Stomach (tissue), 8 donors: ENCODE measurements at regions not wholly inside any gene's neighbourhood (a gene's known extent, or its start where the extent isn't known, plus 50 kb on each side); places are given as distances from the start of the nearest gene placed in this dataset.

ENCODE experiments used
- DNase-seq, 2 donors: peaks; one replicate each; pipeline versions ENCODE4 v3.0.0 to v3.0.0-alpha.2; 2013 to 2019
- H3K27ac ChIP-seq, 5 donors: fragments of 200-600 bp in 4 of 5; sonication (generic) in 4 of 5; one replicate each; pipeline ENCODE4 v1.5.1; 2013 to 2019; ENCODE audit warnings: mild to moderate bottlenecking in 1 of 5, moderate library complexity in 1 of 5
- H3K27me3 ChIP-seq, 3 donors: fragments of 200-600 bp; sonication (generic); one replicate each; pipeline ENCODE4 v1.5.1; 2017 to 2019; ENCODE audit warnings: mixed run types in 1 of 3
- H3K36me3 ChIP-seq, 4 donors: fragments of 200-600 bp; sonication (generic); 1 replicate in 3 of 4; 2 replicates in 1 of 4; pipeline ENCODE4 v1.5.1; 2016 to 2019
- H3K4me1 ChIP-seq, 4 donors: fragments of 200-600 bp; sonication (generic); one replicate each; pipeline ENCODE4 v1.5.1; 2016 to 2019
- H3K4me3 ChIP-seq, 4 donors: fragments of 200-600 bp; sonication (generic) in 3 of 4; one replicate each; pipeline ENCODE4 v1.5.1; 2016 to 2019; ENCODE audit warnings: mild to moderate bottlenecking in 1 of 4
- H3K9me3 ChIP-seq, 4 donors: fragments of 200-600 bp; sonication (generic); one replicate each; pipeline ENCODE4 v1.5.1; 2016 to 2019
- EP300 ChIP-seq: sonication (generic); formaldehyde crosslinking; IDR thresholded peaks from one replicate; pipeline ENCODE4 v1.6.1; 2017; ENCODE audit warnings: antibody characterized with exemption
- POLR2A ChIP-seq, 4 donors: fragments of 450-650 bp; IDR thresholded peaks; one replicate each; pipeline ENCODE4 v1.6.1; 2016; ENCODE audit warnings: antibody characterized with exemption in 4 of 4, control low read depth in 2 of 4, mild to moderate bottlenecking in 1 of 4, moderate library complexity in 1 of 4
- POLR2AphosphoS5 ChIP-seq, 3 donors: sonication (generic); formaldehyde crosslinking; IDR thresholded peaks; one replicate each; pipeline ENCODE4 v1.6.1; 2016; ENCODE audit warnings: antibody characterized with exemption in 3 of 3
- WGBS, 5 donors: extraction: QIAGEN DNeasy Blood & Tissue Kit in 3 of 5; methylation state at CpG; one replicate each; pipeline versions ENCODE4 v1.1.5 to v1.1.7; 2013 to 2018; 5-methylcytosine and 5-hydroxymethylcytosine counted together
- intact Hi-C: fragments of 100-400 bp; cut with DNase I; formaldehyde crosslinking; loops from one replicate; pipeline ENCODE4 v1.15.1; 2023; ENCODE audit warnings: low total_unique reads
- TF ChIP-seq, protein P1 (sequence below), 7 experiments: fragments of 450-650 bp in 4 of 7; fragments of 200-600 bp in 3 of 7; sonication (generic) in 3 of 7; IDR thresholded peaks; one replicate each; pipeline ENCODE4 v1.5.1; 2016 to 2019; ENCODE audit warnings: antibody characterized with exemption in 7 of 7, control low read depth in 2 of 7, mild to moderate bottlenecking in 1 of 7
- donor health status: healthy with polysubstance abuse.
- donor health status: Bipolar disorder and iron deficiency.
- donor health status: healthy.

DNA sequence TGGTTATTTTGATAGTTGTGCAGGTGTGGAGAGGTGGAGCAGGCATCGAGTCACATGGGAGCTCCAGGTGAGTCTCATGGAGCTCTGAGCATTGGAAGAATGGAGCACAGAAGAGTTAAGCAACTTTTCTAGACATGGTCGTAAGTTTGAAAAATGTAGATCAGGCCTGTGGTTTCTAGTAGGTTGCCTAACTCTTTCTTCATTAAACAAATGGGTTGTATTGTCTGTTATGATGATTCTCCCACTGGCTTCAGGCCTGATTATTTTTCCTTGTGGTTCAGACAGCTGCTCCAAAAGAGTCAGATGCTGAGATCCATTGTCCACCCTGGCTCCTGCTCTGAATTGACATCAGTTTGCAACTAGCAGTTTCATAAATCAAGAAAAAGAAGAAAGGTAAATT lies 80.3 kb upstream of the RPS23 start:
- TF ChIP-seq EP300 = no peak
- Histone ChIP-seq H3K27me3 (no peaks in the 10 kb centered on the region), H3K27ac (peak overlapping the region in 3 of 5 donors; percentile 25 to 51 (median 40)), H3K9me3 (no peaks in the 10 kb centered on the region), H3K4me1 (peaks cover 0 to 14% (median 7%) of the 10 kb centered on the region in 4 donors), H3K4me3 (no peak overlapping the region), H3K36me3 (no peaks in the 10 kb centered on the region)
- WGBS, 5 donors = 79 to 93% (median 90%) methylated on average over 2 of the region's 2 CpGs
- intact Hi-C loops = loop anchor here (10.0 kb wide), 1 partner anchor 1076 kb away; no protein-coding TSS in a partner anchor
- DNase-seq = no peak

DNA sequence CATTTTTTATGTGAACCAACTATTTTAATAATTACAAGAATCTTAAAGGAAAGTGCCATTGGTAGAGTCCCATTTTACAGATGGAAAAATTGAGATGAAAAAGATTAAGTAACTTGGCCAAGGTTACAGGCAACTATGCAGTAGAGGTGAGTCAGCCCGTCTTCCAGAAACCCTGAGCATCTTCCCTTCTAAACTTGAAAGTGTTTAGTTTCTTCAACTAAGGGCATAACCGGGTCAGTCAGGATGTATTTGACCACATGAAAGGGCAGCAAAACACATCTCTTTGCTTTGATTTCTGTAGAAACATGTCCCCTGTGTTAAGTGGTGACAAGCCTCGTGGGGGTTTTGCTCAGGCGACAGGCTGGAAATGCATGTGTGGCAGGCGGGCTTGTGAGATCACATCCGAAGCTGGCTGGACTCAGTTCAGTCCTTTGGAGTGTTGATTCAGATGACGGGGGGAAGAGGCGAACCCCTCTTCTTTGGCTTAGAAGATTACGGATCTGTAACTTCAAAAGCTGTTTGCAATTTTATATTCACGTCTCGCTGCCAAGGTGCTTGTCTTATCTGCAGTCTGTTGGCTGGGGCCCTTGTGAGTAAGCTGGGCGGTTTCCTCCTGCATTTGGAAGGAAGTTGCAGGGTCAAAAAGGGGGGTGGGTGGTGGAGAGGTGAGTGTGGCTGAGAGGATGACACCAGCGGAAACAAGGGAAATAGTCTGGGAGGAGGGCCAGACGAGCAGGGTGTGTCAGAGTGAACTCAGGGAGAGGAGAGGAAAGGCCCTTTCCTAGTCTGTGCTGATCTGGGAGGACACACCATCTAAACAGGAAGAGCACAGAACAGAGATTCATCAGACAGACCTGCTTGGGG lies 78.9 kb upstream of the RPS23 start:
- Histone ChIP-seq H3K27ac (peak overlapping the region in 3 of 5 donors; percentile 40 to 51 (median 44)), H3K9me3 (no peaks in the 10 kb centered on the region), H3K27me3 (no peaks in the 10 kb centered on the region), H3K4me3 (no peak overlapping the region), H3K4me1 (peaks cover 0 to 14% (median 8%) of the 10 kb centered on the region in 4 donors), H3K36me3 (no peaks in the 10 kb centered on the region)
- intact Hi-C loops = loop anchor here (10.0 kb wide), 1 partner anchor 1078 kb away; no protein-coding TSS in a partner anchor
- TF ChIP-seq POLR2AphosphoS5 (IDR thresholded peaks at IDR 0.05) = peak in 2 of 3 donors; percentile 7 to 20
- TF ChIP-seq, protein P1, sequence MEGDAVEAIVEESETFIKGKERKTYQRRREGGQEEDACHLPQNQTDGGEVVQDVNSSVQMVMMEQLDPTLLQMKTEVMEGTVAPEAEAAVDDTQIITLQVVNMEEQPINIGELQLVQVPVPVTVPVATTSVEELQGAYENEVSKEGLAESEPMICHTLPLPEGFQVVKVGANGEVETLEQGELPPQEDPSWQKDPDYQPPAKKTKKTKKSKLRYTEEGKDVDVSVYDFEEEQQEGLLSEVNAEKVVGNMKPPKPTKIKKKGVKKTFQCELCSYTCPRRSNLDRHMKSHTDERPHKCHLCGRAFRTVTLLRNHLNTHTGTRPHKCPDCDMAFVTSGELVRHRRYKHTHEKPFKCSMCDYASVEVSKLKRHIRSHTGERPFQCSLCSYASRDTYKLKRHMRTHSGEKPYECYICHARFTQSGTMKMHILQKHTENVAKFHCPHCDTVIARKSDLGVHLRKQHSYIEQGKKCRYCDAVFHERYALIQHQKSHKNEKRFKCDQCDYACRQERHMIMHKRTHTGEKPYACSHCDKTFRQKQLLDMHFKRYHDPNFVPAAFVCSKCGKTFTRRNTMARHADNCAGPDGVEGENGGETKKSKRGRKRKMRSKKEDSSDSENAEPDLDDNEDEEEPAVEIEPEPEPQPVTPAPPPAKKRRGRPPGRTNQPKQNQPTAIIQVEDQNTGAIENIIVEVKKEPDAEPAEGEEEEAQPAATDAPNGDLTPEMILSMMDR (IDR thresholded peaks at IDR 0.05) = no peak
- TF ChIP-seq POLR2A (IDR thresholded peaks at IDR 0.05) = no peak
- DNase-seq = peak; percentile 39 to 86
- 13 to 24% (median 21%) methylated on average over 14 of the region's 14 CpGs for WGBS, 5 donors

DNA sequence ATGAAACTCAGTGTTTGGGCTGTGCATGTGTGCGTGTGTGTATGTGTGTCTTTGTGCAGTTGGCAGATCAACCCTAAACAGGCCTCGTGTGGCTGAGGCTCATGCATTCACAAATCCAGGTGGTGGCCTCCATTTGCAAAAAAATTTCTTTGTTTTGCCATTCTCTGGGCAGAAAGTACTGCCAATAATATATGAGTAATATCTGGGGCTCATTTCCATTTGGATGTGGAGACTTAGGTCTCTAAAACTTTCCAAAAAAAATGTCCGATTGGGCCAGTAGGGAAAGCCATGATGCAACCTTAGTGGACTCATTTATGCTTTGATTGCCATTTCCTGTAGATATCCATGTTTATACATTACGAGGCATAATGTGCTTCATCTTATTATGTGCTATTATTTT lies 77.9 kb upstream of the RPS23 start:
- Histone ChIP-seq H3K27ac (no peak overlapping the region), H3K9me3 (no peaks in the 10 kb centered on the region), H3K27me3 (no peaks in the 10 kb centered on the region), H3K4me1 (peaks cover 0 to 17% (median 10%) of the 10 kb centered on the region in 4 donors), H3K4me3 (no peak overlapping the region), H3K36me3 (no peaks in the 10 kb centered on the region)
- TF ChIP-seq EP300 (no peak), POLR2A (IDR thresholded peaks at IDR 0.05) (no peak), POLR2AphosphoS5 (IDR thresholded peaks at IDR 0.05) (no peak)
- TF ChIP-seq, protein P1 (IDR thresholded peaks at IDR 0.05) = no peak
- intact Hi-C loops = loop anchor here (10.0 kb wide), 1 partner anchor 1079 kb away; no protein-coding TSS in a partner anchor
- DNase-seq = no peak
- 83 to 89% (median 85%) methylated on average over 4 of the region's 4 CpGs for WGBS, 5 donors

DNA sequence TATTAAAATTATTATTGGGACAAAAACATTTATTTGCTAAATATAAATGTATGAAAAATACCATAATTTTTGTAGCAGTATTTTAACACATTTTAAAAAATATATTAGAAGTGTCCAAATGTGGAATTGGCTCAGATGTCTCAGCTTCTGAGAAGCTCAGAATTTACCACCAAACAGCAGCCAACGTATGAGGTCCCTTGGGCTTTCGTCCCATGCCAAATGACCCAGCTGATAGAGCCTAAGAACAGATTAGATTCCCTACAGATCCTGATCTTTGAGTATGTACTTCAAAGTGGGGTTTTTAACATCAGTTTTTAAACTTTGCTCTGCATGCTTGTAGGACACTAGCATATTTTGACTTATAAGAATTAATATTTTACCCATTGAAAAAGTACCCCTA lies 77.3 kb upstream of the RPS23 start:
- H3K27me3 ChIP-seq = no peaks in the 10 kb centered on the region
- WGBS, 5 donors = 50 to 60% (median 54%) methylated on average over 2 of the region's 2 CpGs
- no peak overlapping the region for H3K27ac ChIP-seq
- no peaks in the 10 kb centered on the region for H3K9me3 ChIP-seq
- no peaks in the 10 kb centered on the region for H3K36me3 ChIP-seq
- no peak overlapping the region for H3K4me3 ChIP-seq
- TF ChIP-seq EP300 (no peak), POLR2A (IDR thresholded peaks at IDR 0.05) (no peak), POLR2AphosphoS5 (IDR thresholded peaks at IDR 0.05) (no peak)
- TF ChIP-seq, protein P1 (IDR thresholded peaks at IDR 0.05) = no peak
- intact Hi-C loops = loop anchor here (10.0 kb wide), 1 partner anchor 1079 kb away; no protein-coding TSS in a partner anchor
- no peak for DNase-seq
- H3K4me1 ChIP-seq = peaks cover 0 to 17% (median 10%) of the 10 kb centered on the region in 4 donors
